Activated CD8-positive, alpha-beta T cell treated with anti-CD3 and anti-CD28 coated beads for 36 hours (primary cell): ENCODE measurements at regions not wholly inside any gene's neighbourhood (a gene's known extent, or its start where the extent isn't known, plus 50 kb on each side); places are given as distances from the start of the nearest gene placed in this dataset.

ENCODE experiments used
- ATAC-seq: fragments of 200-7000 bp; cut with Tn5 transposase; one replicate; pipeline ENCODE4 v1.10.0; 2021; ENCODE audit warnings: mild to moderate bottlenecking, moderate library complexity
- CTCF ChIA-PET: fragments of 350-600 bp; sonication (Branson Sonifier 250); formaldehyde crosslinking; loops from one replicate; lab custom pipeline; 2021; ENCODE audit warnings: antibody characterized with exemption; lab: Charles Lee
- POLR2A ChIA-PET: fragments of 350-600 bp; sonication (Branson Sonifier 250); formaldehyde crosslinking; loops from one replicate; lab custom pipeline; 2021; ENCODE audit warnings: antibody characterized with exemption; lab: Charles Lee
- DNase-seq: peaks from one replicate; pipeline ENCODE4 v3.0.0-alpha.2; 2020
- H3K27ac Mint-ChIP-seq: one replicate; pipeline ENCODE4 v1.8.0; 2021; ENCODE audit warnings: mild to moderate bottlenecking, mixed read lengths
- H3K27me3 Mint-ChIP-seq: one replicate; pipeline ENCODE4 v1.8.0; 2021; ENCODE audit warnings: mixed read lengths
- H3K36me3 Mint-ChIP-seq: one replicate; pipeline ENCODE4 v1.8.0; 2021; ENCODE audit warnings: low read depth, mixed read lengths
- H3K4me1 Mint-ChIP-seq: one replicate; pipeline ENCODE4 v1.8.0; 2021; ENCODE audit warnings: low read depth, mixed read lengths
- H3K4me3 Mint-ChIP-seq: one replicate; pipeline ENCODE4 v1.8.0; 2021; ENCODE audit warnings: mild to moderate bottlenecking, moderate library complexity, mixed read lengths
- H3K9me3 Mint-ChIP-seq: one replicate; pipeline ENCODE4 v1.8.0; 2021; ENCODE audit warnings: mixed read lengths
- CTCF ChIP-seq: fragments of 200-600 bp; IDR thresholded peaks from one replicate; pipeline ENCODE4 v1.8.0; 2022; ENCODE audit warnings: antibody characterized with exemption, mild to moderate bottlenecking
- intact Hi-C: fragments of 100-400 bp; cut with micrococcal nuclease; formaldehyde crosslinking; loops from one replicate; pipeline ENCODE4 v1.10.0; 2022

DNA sequence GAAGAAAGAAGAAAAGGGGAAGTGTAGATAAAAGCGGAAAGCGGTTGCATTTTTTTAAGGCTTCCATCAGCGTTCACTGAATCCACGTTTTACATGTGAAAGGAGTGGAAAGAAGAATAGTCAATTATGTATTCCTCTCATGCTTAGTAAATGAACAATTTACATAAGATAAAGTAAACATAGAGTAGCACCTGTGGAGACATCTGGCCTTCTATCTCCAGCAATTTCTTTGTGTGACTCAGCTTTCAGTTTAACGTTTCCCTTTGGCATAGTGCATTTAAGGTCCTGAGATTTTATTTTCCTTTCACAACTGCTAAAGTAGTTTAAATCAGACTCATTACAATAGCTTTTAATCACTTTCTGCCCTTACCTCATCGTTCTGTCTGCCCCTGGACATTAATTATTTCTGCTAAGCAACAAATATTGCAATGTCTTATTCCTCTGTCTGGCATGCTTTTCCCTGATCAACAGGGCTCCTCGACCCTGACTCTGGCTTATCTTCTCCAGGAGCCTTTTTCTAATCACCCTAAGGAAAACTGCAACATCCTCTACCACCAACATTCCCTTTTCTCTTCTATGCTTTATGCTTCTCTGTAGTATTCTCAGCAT, 383.5 kb upstream of the VWC2 start:
- CTCF ChIA-PET, result no interaction called here
- POLR2A ChIA-PET, result no interaction called here
- H3K9me3 Mint-ChIP-seq, result no peaks in the 10 kb centered on the region
- no peaks in the 10 kb centered on the region for H3K27me3 Mint-ChIP-seq
- DNase-seq (no peak), ATAC-seq (no peak)
- no peaks in the 10 kb centered on the region for H3K36me3 Mint-ChIP-seq
- no peaks in the 10 kb centered on the region for H3K4me1 Mint-ChIP-seq
- no peak overlapping the region for H3K4me3 Mint-ChIP-seq
- TF ChIP-seq CTCF, result no peak
- intact Hi-C loops, result no loop called here
- no peak overlapping the region for H3K27ac Mint-ChIP-seq

DNA sequence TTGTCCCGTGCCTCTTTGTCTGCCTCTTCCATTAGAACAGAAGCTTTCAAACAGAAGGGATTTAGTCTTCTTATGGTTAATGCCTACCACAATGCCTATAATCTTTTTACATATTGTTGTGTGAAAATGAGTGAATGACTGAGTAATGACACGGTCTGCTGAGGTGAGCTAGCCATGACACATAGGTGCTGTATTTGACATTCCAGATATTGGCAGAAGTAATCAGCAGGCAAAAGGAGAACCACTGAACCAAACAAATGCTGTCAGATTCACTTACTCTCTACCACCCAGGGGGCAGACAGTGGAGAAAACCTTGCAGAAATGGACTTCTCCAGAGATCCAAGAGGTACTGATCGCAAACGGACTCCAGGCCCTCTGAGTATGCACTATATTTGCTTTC, 377.2 kb upstream of the VWC2 start:
- ChIA-PET CTCF (no interaction called here), POLR2A (no interaction called here)
- no peaks in the 10 kb centered on the region for H3K27me3 Mint-ChIP-seq
- no peaks in the 10 kb centered on the region for H3K36me3 Mint-ChIP-seq
- intact Hi-C loops, result no loop called here
- no peak for TF ChIP-seq CTCF
- no peaks in the 10 kb centered on the region for H3K4me1 Mint-ChIP-seq
- ATAC-seq (no peak), DNase-seq (no peak)
- H3K27ac Mint-ChIP-seq, result no peak overlapping the region
- H3K4me3 Mint-ChIP-seq, result no peak overlapping the region
- H3K9me3 Mint-ChIP-seq, result no peaks in the 10 kb centered on the region

- CTCF ChIA-PET, result no interaction called here
- no peak for ATAC-seq
- H3K27ac Mint-ChIP-seq, result no peak overlapping the region
These were observed 375.7 kb upstream of the VWC2 start for GRCh38 chr7:49397750-49398149.

DNA sequence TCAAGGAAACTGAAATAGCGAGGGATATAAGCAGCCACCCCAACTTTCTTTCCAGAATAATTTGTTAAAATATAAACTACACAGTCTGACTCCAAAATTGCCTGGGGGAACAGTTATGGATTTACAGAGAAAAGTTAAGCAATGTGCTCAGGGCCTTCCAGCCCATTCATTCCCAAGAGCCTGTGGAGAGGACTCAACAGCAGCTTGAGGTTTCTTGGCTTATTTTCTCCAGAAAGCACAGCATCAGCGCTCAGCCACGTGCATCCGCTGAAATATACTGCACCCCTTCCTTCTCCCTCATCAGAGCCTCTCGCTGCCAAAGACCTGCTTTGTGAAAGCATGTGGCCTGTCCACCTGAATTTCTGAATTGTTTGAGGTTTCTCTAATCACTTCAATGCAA, 375.2 kb upstream of the VWC2 start:
- POLR2A ChIA-PET, result no interaction called here

More at GRCh38 chr7:49397750-49398149, 375.7 kb upstream of the VWC2 start:
- no peak for DNase-seq
- Mint-ChIP-seq H3K9me3 (no peaks in the 10 kb centered on the region), H3K36me3 (no peaks in the 10 kb centered on the region), H3K27me3 (no peaks in the 10 kb centered on the region), H3K4me1 (no peaks in the 10 kb centered on the region), H3K4me3 (no peak overlapping the region)
- intact Hi-C loops, result no loop called here
- POLR2A ChIA-PET, result no interaction called here
- no peak for TF ChIP-seq CTCF

GRCh38 chr7:49398746-49399145, 374.7 kb upstream of the VWC2 start:
- Mint-ChIP-seq H3K36me3 (no peaks in the 10 kb centered on the region), H3K4me3 (no peak overlapping the region), H3K9me3 (no peaks in the 10 kb centered on the region), H3K27me3 (no peaks in the 10 kb centered on the region), H3K27ac (no peak overlapping the region), H3K4me1 (no peaks in the 10 kb centered on the region)
- ATAC-seq, result no peak
- CTCF ChIA-PET, result no interaction called here
- intact Hi-C loops, result no loop called here
- TF ChIP-seq CTCF, result no peak
- POLR2A ChIA-PET, result no interaction called here
- no peak for DNase-seq

More for the DNA sequence above, 375.2 kb upstream of the VWC2 start:
- DNase-seq (no peak), ATAC-seq (no peak)
- CTCF ChIA-PET, result no interaction called here
- intact Hi-C loops, result no loop called here
- Mint-ChIP-seq H3K4me1 (no peaks in the 10 kb centered on the region), H3K36me3 (no peaks in the 10 kb centered on the region), H3K27me3 (no peaks in the 10 kb centered on the region), H3K4me3 (no peak overlapping the region), H3K27ac (no peak overlapping the region), H3K9me3 (no peaks in the 10 kb centered on the region)
- no peak for TF ChIP-seq CTCF
